D341Med (cell line): ENCODE measurements at regions not wholly inside any gene's neighbourhood (a gene's known extent, or its start where the extent isn't known, plus 50 kb on each side); places are given as distances from the start of the nearest gene placed in this dataset.

Source experiments
- DNase-seq: peaks from one replicate; pipeline ENCODE4 v3.0.0; 2012; ENCODE audit warnings: low spot score

DNA sequence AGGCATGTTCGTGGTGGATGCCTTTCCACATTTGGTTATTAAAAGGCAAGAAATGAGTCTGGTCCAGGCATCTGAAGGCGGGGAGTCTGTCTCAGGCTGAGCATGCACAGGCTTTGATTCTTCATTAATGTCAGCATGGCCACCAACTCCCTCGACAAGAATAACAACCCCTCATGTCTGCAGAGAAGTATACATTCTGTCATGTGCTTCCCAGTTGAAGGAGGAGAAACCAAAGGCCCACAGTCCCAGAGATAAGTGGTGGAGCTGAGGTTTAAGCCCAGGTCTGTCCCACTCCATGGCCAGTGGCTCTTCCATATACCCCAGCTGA lies 61.6 kb upstream of the LAPTM5 start:
- DNase-seq: no peak

DNA sequence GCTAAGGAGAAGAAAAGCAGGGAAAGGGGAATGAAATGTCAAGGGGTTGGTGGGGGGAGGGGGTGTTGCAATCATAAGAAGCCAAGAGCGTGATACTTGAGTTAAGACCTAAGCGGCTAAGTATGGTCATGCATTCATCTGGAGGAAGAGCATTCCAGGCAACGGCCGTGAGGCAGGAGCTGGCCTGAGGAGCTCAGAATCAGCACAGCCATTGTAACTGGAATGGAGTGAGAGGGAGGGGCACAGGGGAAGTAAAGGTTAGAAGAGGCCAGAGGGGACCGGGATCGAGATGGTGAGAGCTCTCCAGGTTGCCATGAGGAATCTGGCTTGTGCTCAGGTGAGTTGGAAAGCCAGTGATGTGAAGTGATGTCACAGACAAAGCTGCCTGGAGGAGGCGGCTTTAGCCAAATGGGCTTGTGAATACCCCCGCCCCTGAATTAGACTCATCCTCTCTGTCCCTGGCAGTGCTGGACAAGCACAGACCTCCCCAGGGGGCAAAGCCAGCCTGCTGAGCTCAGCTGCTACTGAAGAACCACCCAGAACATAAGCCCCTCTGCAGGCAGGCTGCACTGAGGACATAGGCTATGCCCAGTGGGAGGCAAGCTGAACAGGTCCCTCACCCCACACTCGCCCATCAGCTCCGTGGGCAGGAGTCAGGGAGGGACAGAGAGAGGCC lies 61.1 kb upstream of the LAPTM5 start:
- no peak for DNase-seq

DNA sequence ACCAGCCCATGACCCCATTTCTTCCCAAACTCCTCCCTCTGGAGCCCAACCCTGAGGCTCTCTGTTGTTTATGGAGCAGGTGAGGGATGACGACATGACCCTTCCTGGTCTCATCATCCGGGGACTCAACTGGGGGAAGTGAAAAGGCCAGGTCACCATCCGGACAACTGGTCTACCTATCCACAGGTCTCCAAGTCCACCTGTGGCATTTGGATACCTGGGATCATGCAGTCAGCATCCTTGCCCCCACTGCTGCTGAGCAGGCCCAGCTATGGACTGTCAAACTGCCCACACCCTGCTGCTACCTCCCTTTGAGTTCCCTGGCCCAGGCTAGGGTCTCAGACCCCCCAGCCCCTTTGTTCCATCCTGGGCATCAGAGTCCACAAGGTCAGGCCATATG lies 60.0 kb upstream of the LAPTM5 start:
- no peak for DNase-seq

DNA sequence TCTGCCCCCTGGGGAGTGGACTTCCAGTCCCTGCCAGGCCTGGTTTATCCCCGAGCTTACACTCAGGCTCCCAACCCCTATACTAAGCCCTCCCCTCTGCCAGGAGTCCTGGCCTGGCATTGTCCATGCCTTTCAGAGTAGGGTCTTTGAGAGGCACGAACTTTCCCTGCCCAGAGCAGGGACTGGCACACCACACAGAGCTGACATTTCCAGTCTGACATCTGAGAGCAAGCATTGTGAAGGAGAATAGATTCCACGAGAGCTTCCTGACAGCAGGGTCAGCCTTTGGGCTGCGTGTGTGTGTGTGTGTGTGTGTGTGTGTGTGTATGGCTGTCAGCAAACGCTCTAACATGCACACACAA lies 59.5 kb upstream of the LAPTM5 start:
- DNase-seq: no peak

DNA sequence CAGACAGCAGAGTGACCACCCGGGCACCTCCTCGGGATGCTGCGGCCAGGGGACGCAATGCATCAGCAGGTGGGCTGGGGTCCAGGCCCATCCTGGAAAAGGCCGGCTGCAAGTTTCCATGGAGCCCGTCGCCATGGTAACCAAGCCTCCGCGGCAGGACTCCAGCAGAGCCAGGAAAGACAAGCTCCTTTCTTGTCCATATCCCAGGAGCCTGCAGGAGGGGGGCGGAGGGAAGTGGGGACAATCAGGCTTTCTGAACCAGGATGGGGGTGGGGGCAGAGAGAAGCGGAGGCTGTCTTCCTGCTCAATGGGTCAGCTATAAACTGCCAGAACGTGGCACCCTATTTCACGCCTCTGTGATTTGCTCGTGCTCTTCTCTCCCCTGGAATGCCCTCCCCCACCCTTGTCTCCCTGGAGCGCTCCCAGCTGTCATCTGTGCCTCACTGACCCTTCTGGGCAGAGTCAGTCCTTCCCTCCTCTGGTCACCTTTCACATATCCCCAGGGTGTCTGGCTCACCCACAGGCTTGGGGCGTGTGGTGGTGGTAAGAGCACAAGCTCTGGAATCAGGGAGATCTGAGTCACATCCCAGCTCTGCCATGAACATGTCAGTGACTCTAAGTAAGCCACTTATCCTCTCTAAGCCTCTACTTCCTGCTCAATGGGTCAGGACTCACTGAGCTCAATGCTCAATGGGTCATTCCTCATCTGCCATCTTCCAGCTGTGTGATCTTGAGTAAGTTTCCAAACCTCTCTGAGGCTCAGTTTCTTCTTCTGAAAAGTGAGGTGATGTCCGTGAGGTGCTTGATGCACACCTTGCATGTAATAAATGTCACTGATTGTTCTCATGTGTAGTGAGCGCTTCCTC lies 58.9 kb upstream of the LAPTM5 start:
- no peak for DNase-seq

DNA sequence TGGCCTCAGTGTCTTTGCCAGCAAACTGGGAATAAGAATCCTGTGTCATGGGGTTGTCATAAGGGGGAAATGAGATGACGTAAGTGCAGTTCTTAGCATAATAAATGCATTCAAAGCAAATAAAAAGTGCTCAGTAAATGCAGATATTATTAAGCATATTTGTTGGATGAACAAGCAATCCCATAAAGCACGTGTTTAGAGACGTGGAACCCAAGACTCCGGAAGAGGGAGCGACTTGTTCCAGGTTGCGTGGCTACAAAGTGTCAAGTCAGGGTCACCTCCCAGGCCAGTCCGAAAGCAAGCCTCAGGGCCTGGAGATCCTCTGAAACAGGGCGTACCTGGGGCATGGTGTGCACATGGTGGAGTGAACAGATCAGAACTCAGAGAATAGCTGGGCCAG lies 58.0 kb upstream of the LAPTM5 start:
- no peak for DNase-seq

DNA sequence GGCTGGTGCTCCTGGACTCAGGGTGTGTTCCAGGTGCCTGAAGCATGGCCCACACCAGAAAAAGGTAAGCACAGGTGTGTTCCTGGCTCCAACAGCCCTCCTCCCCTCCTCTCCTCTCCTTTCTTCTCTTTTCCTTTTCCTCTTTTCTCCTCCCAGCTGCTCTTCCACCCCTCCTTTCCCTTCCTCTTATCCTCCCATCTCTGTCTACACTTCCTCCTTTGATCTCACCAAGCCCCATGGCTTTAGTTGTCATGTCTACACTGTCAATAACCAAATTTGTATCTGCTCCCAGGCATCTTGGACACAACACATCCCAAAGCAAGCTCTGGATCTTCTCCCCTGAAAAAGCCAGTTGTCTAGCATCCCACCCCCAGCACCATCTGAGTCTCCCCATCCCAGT lies 56.7 kb upstream of the LAPTM5 start:
- DNase-seq: no peak

DNA sequence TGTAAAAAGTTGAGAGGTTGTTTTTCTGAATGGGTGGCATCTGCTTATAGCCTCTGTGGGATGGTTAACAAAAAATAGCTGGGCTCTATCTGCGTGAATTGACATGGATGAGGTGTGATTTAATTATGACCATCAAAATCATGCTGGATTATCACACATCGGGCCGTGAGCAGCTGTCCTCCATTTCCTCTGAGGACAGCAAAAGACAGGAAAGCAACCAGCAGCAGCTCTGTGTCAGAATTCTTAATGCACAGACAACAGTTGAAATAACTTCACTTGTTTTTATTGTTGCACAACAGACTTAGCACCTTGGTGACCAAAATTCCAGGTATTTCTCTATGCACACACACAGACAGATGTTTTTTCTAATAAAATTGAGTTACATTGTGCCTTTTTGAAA lies 54.5 kb upstream of the LAPTM5 start:
- no peak for DNase-seq

DNA sequence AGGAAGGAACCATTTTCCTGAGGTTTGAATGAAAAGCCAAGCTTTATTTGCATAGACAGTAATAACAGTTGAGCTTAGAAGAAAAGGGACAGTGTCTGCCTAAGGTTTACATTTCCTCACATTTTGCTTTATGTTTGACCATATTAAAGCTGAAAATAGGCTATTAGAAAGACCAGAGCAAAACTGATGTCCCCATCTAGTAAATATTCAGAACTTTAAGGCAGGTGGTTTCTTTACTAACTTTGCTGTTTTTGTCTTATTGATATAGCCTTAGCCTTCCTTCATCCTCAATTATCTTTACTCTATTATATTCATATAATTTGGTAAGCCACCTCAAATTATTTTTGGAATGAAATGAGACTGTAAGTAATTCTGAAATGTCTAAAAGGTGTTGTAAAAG lies 53.6 kb upstream of the LAPTM5 start:
- no peak for DNase-seq

DNA sequence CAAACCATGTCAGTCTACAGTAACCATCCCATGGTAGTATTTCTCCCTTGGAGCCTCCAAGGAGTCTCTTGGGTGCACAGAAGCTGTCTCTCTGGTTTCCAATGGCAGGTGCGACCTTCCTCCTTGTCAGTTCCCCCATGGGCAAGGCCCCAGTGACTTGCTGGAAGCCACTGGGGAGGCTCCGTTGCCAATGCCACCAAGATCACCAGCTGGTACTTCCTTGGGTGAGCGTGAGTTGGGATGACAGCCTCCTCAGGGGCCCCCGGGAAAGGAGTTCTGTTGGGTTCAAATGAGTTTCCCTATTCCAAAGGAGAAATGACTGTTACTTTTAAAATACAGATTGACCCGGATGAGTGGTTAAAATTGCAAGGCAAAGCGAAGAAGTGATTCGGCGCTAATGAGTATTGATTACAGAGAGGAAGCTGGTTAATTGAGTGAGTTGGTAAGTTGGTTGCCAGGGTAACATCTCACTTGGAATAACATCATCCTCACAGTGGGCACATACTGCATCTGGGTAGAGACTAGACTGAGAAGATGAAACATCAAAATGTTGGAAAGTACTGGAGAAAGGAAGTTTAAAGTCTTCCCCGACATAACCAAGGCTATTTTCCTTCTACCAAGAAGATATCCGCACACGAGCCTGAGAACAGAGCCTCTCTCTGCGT lies 53.0 kb upstream of the LAPTM5 start:
- DNase-seq: no peak

DNA sequence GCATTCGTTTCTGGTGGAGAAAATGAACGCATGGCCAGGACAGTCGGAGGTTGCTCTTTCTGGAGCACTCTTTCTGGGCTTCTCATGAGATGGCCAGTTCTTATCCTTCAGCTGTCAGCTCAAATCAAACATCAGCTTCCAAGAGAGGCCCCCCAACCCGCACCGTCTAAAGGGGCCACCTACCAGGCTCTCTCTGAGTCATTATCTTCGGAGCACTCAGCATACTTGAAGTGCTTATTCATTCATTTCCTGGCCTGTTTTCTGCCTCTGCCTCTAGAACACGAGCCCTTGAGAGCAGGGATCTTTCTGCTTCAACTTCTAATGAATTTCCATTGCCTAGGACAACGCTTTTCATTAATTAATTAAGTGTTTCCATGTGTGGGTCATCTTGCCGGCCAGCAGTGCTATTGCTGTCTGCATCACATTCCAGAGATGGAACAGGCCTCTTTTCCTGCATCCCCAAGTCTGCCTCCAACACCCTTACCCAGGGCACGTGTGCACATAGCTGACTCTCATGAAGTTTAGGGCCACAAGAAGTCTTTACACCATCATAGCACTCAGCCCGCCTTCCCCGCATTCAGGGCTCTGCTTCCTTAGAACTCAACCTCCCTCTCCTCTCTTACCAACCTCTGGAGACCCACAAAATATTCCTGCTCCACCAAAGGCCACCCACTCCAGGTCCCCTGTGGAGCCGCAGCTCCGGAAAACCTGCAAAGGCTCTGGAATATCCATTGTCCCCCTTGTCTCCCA lies 52.1 kb upstream of the LAPTM5 start:
- DNase-seq: no peak

DNA sequence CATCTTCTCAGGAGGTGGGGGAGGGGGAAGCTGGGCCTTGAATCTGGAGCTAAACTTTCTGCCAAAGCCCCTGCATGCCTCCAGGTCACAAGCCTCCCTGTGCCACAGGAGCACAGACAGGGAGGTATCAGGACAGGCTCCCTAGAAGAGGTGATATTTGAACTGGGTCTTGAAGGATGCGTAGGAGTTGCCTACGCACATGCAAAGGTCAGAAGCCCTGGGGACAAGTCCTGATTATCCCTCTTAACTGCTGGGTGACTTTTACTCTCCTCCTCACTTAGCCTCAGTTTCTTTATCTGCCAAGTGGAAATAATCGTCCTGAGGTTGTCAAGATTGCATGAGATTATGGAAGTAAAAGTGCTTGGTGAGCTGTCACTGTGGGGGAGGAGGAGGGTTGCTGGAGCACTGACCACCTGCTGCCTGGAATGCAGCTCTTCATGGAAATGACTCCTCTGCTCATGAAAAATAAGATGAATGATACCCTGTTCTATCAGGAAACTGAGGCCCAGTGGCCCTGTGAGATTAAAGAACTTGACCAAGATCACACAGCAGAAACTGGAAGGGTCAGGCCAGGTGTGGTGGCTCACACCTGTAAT lies 50.6 kb upstream of the LAPTM5 start:
- DNase-seq: no peak

DNA sequence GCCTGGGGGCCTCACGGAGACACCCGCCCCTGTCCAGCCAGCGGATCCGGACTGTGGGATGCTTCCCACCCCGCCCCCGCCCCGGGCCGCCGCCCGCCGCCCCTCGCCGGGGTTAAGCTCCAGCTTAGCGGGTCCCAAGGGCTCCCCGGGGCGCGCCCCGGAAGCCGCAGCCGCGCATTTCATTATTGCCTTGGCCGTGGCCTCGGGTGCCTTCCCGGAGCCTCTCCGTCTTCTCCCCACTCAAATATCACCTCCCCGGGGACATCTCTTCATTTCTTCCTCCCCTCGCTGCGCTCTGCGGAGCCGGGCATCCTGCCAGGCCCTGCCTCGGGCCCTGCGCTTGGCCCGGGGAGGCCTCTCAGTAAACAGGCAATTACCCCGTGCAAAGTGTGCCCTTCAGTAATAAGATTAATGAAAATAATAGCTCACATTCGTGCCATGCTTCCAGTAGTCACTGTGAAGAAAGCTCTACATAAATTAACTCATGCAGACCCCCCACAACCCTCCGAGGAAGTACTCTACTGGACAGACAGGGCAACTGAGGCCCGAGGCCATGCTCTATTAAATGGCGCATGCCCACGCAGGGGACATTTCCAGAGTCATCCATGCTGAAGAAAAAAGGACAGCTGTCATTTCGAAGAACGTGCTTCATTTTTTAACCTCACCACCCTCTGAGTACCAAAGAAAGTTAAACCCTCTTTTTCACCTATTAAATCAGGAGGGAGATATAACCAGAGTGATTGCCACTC lies 49.9 kb upstream of the LAPTM5 start:
- DNase-seq: peak; percentile 84
